ENCODE measurements at regions not wholly inside any gene's neighbourhood (a gene's known extent, or its start where the extent isn't known, plus 50 kb on each side); places are given as distances from the start of the nearest gene placed in this dataset.

DNA sequence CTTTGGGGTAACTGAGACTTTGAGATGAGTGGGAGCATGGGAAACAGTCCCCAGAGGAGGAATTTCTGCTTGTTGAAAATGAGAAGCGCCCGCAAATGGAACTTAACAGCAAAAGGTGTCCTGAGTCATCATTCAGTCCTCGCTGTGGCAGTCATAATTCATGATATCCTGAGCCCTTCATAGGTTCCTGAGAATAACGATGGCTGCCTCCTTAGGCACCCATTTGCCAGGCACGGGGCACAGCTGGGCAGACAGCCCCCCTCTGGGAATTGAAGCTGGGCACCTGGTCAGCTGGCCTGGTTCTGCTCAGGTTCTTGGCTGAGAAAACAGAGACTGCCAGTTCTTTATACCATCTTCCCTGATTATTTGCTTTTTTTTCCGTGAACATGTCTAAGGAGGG, 69.8 kb upstream of the EGFLAM start:
- no peak overlapping the region for H3K4me3 ChIP-seq (ENCODE audit: low read depth, low read length)
- TF ChIP-seq ZNF114 (tag by site-specific recombination; IDR thresholded peaks at IDR 0.05) (no peak), ZNF146 (tag by site-specific recombination; IDR thresholded peaks at IDR 0.05) (no peak), ZNF600 (tag by site-specific recombination; IDR thresholded peaks at IDR 0.05) (no peak), ZNF561 (tag by site-specific recombination; IDR thresholded peaks at IDR 0.05; ENCODE audit: borderline replicate concordance) (no peak)
- TF ChIP-seq, protein P1, sequence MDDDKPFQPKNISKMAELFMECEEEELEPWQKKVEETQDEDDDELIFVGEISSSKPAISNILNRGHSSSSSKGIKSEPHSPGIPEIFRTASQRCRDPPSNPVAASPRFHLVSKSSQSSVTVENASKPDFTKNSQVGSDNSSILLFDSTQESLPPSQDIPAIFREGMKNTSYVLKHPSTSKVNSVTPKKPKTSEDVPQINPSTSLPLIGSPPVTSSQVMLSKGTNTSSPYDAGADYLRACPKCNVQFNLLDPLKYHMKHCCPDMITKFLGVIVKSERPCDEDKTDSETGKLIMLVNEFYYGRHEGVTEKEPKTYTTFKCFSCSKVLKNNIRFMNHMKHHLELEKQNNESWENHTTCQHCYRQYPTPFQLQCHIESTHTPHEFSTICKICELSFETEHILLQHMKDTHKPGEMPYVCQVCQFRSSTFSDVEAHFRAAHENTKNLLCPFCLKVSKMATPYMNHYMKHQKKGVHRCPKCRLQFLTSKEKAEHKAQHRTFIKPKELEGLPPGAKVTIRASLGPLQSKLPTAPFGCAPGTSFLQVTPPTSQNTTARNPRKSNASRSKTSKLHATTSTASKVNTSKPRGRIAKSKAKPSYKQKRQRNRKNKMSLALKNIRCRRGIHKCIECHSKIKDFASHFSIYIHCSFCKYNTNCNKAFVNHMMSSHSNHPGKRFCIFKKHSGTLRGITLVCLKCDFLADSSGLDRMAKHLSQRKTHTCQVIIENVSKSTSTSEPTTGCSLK (tag by site-specific recombination; IDR thresholded peaks at IDR 0.05): no peak
- TF ChIP-seq, protein P2, sequence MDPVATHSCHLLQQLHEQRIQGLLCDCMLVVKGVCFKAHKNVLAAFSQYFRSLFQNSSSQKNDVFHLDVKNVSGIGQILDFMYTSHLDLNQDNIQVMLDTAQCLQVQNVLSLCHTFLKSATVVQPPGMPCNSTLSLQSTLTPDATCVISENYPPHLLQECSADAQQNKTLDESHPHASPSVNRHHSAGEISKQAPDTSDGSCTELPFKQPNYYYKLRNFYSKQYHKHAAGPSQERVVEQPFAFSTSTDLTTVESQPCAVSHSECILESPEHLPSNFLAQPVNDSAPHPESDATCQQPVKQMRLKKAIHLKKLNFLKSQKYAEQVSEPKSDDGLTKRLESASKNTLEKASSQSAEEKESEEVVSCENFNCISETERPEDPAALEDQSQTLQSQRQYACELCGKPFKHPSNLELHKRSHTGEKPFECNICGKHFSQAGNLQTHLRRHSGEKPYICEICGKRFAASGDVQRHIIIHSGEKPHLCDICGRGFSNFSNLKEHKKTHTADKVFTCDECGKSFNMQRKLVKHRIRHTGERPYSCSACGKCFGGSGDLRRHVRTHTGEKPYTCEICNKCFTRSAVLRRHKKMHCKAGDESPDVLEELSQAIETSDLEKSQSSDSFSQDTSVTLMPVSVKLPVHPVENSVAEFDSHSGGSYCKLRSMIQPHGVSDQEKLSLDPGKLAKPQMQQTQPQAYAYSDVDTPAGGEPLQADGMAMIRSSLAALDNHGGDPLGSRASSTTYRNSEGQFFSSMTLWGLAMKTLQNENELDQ (tag by site-specific recombination; IDR thresholded peaks at IDR 0.05; ENCODE audit: low read depth): no peak
- H3K9me3 ChIP-seq (ENCODE audit: control insufficient read depth, insufficient read depth, low read depth, low read length): no peaks in the 10 kb centered on the region
- H3K36me3 ChIP-seq (ENCODE audit: control insufficient read depth in 2 of 2, insufficient read depth in 1 of 2, low read length in 2 of 2): no peaks in the 10 kb centered on the region
- ChIA-PET CTCF (interaction anchor here (0.7 to 1.1 kb wide), 3 partner anchors 74 to 775 kb away, joined by 3 read pairs; no protein-coding TSS in a partner anchor), POLR2A (no interaction called here)
- no peaks in the 10 kb centered on the region for H3K4me1 ChIP-seq (ENCODE audit: control insufficient read depth, insufficient read depth, low read length)
- H3K27ac ChIP-seq (ENCODE audit: extremely low read depth, low read depth, low read length): no peak overlapping the region

DNA sequence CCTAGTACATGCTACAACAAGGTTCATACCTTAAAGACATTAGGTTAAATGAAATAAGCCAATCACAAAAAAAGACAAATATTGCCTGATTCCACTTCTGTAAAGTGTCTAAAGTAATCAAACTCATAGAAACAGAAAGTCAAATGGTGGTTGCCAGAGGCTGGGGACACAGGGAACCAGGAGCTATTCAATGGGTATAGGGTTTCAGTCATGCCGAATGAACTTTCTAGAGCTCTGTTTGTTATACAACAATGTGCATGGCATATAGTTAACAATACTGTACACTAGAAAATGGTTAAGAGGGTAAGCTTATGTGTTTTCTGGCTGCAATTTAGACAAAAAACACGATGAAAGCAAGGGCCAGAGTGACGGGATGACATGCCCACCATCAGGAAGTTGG, 70.8 kb upstream of the EGFLAM start:
- H3K27ac ChIP-seq (ENCODE audit: extremely low read depth, low read depth, low read length): no peak overlapping the region
- CTCF ChIA-PET: interaction anchor here (0.6 to 0.8 kb wide), 3 partner anchors 110 to 774 kb away, joined by 3 to 4 read pairs (median 3); no protein-coding TSS in a partner anchor
- H3K9me3 ChIP-seq (ENCODE audit: control insufficient read depth, insufficient read depth, low read depth, low read length): no peaks in the 10 kb centered on the region
- H3K36me3 ChIP-seq (ENCODE audit: control insufficient read depth in 2 of 2, insufficient read depth in 1 of 2, low read length in 2 of 2): no peaks in the 10 kb centered on the region
- TF ChIP-seq ZNF670 (tag by site-specific recombination; IDR thresholded peaks at IDR 0.05; ENCODE audit: low read depth) (no peak), ZNF660 (tag by site-specific recombination; IDR thresholded peaks at IDR 0.05) (no peak)
- no peaks in the 10 kb centered on the region for H3K4me1 ChIP-seq (ENCODE audit: control insufficient read depth, insufficient read depth, low read length)
- POLR2A ChIA-PET: no interaction called here
- H3K4me3 ChIP-seq (ENCODE audit: low read depth, low read length): no peak overlapping the region

DNA sequence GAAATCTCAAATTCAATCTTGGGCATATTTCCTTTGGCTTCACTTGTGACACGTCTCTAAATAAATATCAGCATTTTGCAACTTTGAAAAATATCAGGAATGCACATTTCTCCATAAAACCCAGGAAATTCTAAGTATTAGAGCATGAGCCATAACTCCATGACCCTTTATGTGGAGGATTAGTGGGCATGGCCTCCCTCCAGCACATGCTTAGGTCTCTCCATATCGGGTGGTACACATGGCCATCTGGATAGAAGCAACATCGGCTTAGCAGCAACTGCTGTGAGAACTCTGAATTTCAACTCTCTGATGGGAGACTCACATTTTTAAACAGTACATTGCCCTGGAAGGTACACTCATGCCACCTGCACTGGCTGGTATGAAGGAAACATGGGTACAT, 73.7 kb upstream of the EGFLAM start:
- no peak for TF ChIP-seq ZNF558 (tag by site-specific recombination; IDR thresholded peaks at IDR 0.05)
- Histone ChIP-seq H3K27ac (ENCODE audit: extremely low read depth, low read depth, low read length) (no peak overlapping the region), H3K4me1 (ENCODE audit: control insufficient read depth, insufficient read depth, low read length) (no peaks in the 10 kb centered on the region), H3K36me3 (ENCODE audit: control insufficient read depth in 2 of 2, insufficient read depth in 1 of 2, low read length in 2 of 2) (no peaks in the 10 kb centered on the region), H3K9me3 (ENCODE audit: control insufficient read depth, insufficient read depth, low read depth, low read length) (no peaks in the 10 kb centered on the region), H3K4me3 (ENCODE audit: low read depth, low read length) (no peak overlapping the region)
- CTCF ChIA-PET: interaction anchor here (1.6 kb wide), 1 partner anchor 409 kb away, joined by 5 read pairs; no protein-coding TSS in a partner anchor
- POLR2A ChIA-PET: no interaction called here

DNA sequence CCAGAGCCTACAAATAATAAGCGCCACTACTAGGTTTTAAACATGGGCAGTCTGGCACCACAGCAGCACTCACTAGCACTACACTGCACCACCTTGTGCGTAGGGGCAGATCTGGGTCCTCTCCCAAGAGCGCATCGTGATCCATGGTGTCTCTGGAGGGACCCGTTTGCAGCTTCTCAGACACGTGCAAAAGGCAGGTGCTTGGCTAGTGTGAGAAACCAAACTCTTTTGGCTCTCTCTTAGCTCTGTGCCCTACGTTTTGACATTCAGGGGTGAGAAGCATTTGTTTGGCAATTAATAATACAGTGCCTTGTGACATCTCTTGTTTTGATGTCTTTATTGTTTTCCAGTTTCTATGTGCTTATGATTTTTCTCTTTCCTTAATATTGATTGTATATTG, 75.4 kb upstream of the EGFLAM start:
- no peaks in the 10 kb centered on the region for H3K36me3 ChIP-seq (ENCODE audit: control insufficient read depth in 2 of 2, insufficient read depth in 1 of 2, low read length in 2 of 2)
- no peaks in the 10 kb centered on the region for H3K9me3 ChIP-seq (ENCODE audit: control insufficient read depth, insufficient read depth, low read depth, low read length)
- TF ChIP-seq, protein P3, sequence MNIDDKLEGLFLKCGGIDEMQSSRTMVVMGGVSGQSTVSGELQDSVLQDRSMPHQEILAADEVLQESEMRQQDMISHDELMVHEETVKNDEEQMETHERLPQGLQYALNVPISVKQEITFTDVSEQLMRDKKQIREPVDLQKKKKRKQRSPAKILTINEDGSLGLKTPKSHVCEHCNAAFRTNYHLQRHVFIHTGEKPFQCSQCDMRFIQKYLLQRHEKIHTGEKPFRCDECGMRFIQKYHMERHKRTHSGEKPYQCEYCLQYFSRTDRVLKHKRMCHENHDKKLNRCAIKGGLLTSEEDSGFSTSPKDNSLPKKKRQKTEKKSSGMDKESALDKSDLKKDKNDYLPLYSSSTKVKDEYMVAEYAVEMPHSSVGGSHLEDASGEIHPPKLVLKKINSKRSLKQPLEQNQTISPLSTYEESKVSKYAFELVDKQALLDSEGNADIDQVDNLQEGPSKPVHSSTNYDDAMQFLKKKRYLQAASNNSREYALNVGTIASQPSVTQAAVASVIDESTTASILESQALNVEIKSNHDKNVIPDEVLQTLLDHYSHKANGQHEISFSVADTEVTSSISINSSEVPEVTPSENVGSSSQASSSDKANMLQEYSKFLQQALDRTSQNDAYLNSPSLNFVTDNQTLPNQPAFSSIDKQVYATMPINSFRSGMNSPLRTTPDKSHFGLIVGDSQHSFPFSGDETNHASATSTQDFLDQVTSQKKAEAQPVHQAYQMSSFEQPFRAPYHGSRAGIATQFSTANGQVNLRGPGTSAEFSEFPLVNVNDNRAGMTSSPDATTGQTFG (tag by site-specific recombination; IDR thresholded peaks at IDR 0.05; ENCODE audit: borderline replicate concordance): no peak
- TF ChIP-seq, protein P4, sequence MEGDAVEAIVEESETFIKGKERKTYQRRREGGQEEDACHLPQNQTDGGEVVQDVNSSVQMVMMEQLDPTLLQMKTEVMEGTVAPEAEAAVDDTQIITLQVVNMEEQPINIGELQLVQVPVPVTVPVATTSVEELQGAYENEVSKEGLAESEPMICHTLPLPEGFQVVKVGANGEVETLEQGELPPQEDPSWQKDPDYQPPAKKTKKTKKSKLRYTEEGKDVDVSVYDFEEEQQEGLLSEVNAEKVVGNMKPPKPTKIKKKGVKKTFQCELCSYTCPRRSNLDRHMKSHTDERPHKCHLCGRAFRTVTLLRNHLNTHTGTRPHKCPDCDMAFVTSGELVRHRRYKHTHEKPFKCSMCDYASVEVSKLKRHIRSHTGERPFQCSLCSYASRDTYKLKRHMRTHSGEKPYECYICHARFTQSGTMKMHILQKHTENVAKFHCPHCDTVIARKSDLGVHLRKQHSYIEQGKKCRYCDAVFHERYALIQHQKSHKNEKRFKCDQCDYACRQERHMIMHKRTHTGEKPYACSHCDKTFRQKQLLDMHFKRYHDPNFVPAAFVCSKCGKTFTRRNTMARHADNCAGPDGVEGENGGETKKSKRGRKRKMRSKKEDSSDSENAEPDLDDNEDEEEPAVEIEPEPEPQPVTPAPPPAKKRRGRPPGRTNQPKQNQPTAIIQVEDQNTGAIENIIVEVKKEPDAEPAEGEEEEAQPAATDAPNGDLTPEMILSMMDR (tag by site-specific recombination; IDR thresholded peaks at IDR 0.05): no peak
- TF ChIP-seq ZNF792 (tag by site-specific recombination; IDR thresholded peaks at IDR 0.05) (no peak), ZNF777 (tag by site-specific recombination; IDR thresholded peaks at IDR 0.05; ENCODE audit: borderline replicate concordance) (no peak), ZNF274 (IDR thresholded peaks at IDR 0.05; ENCODE audit: low read length) (no peak), ZNF274 (tag by site-specific recombination; IDR thresholded peaks at IDR 0.05; ENCODE audit: borderline replicate concordance) (no peak), ZNF391 (tag by site-specific recombination; IDR thresholded peaks at IDR 0.05; ENCODE audit: borderline replicate concordance, low read depth) (no peak), TRIM28 (IDR thresholded peaks at IDR 0.05; ENCODE audit: borderline replicate concordance, low read length) (no peak)
- TF ChIP-seq, protein P1 (tag by site-specific recombination; IDR thresholded peaks at IDR 0.05): no peak
- no peaks in the 10 kb centered on the region for H3K4me1 ChIP-seq (ENCODE audit: control insufficient read depth, insufficient read depth, low read length)
- H3K27ac ChIP-seq (ENCODE audit: extremely low read depth, low read depth, low read length): no peak overlapping the region
- ChIA-PET CTCF (interaction anchor here (0.6 to 1.3 kb wide), 2 partner anchors 10 to 156 kb away, joined by 4 read pairs; no protein-coding TSS in a partner anchor), POLR2A (no interaction called here)
- no peak overlapping the region for H3K4me3 ChIP-seq (ENCODE audit: low read depth, low read length)

All from HEK293 (cell line).